PC-9 (cell line): ENCODE measurements at regions not wholly inside any gene's neighbourhood (a gene's known extent, or its start where the extent isn't known, plus 50 kb on each side); places are given as distances from the start of the nearest gene placed in this dataset.

Experiments used
- CTCF ChIP-seq: fragments of 200-600 bp; sonication (generic); conservative IDR thresholded peaks from 2 replicates; pipeline ENCODE4 v1.6.1; 2017; ENCODE audit warnings: mixed run types, antibody characterized with exemption, mild to moderate bottlenecking, moderate library complexity
- EZH2 ChIP-seq: fragments of 200-600 bp; sonication (generic); IDR thresholded peaks from 2 replicates; pipeline ENCODE4 v1.8.0; 2017; ENCODE audit warnings: antibody characterized with exemption, low read depth

- no peak for TF ChIP-seq CTCF
- TF ChIP-seq EZH2, result no peak
Measured at GRCh38 chr5:136518814-136519213, 153.5 kb upstream of the TRPC7 start.
